Thyroid gland (tissue), 4 donors: ENCODE measurements at regions not wholly inside any gene's neighbourhood (a gene's known extent, or its start where the extent isn't known, plus 50 kb on each side); places are given as distances from the start of the nearest gene placed in this dataset.

Experiments
- DNase-seq, 2 donors: peaks; one replicate each; pipeline ENCODE4 v3.0.0-alpha.2; 2019
- H3K27ac ChIP-seq, 3 donors: fragments of 200-600 bp; sonication (generic); 1 replicate in 2 of 3; 2 replicates in 1 of 3; pipeline ENCODE4 v1.5.1; 2016 to 2019; ENCODE audit warnings: mild to moderate bottlenecking in 1 of 3, moderate library complexity in 1 of 3
- H3K27me3 ChIP-seq: fragments of 200-600 bp; sonication (generic); one replicate; pipeline ENCODE4 v1.5.1; 2019
- H3K36me3 ChIP-seq, 2 donors: fragments of 200-600 bp; sonication (generic); one replicate each; pipeline ENCODE4 v1.5.1; 2016 to 2019
- H3K4me1 ChIP-seq, 2 donors: fragments of 200-600 bp; sonication (generic); one replicate each; pipeline ENCODE4 v1.5.1; 2017 to 2019
- H3K4me3 ChIP-seq, 3 donors: fragments of 200-600 bp; sonication (generic); replicated peaks in 1 of 3; 1 replicate in 2 of 3; 2 replicates in 1 of 3; pipeline ENCODE4 v1.5.1; 2016; ENCODE audit warnings: mild to moderate bottlenecking in 1 of 3
- H3K9me3 ChIP-seq: fragments of 200-600 bp; sonication (generic); one replicate; pipeline ENCODE4 v1.5.1; 2017
- CTCF ChIP-seq, 6 experiments: fragments of 200-600 bp in 3 of 6; fragments of 450-650 bp in 3 of 6; sonication (generic) in 3 of 6; IDR thresholded peaks; one replicate each; pipeline ENCODE4 v1.5.1; 2016 to 2019; ENCODE audit warnings: antibody characterized with exemption in 6 of 6, mild to moderate bottlenecking in 2 of 6, inconsistent platforms in 1 of 6, moderate library complexity in 1 of 6
- POLR2A ChIP-seq, 2 donors: fragments of 450-650 bp; IDR thresholded peaks; one replicate each; pipeline ENCODE4 v1.6.1; 2017; ENCODE audit warnings: antibody characterized with exemption in 2 of 2, mild to moderate bottlenecking in 2 of 2, moderate library complexity in 1 of 2
- WGBS, 2 donors: methylation state at CpG; one replicate each; pipeline ENCODE4 v1.1.5; 2017; 5-methylcytosine and 5-hydroxymethylcytosine counted together
- intact Hi-C: fragments of 100-400 bp; cut with DNase I; formaldehyde crosslinking; loops from one replicate; pipeline ENCODE4 v1.15.1; 2023

GRCh38 chr12:89140141-89140540 is 212.2 kb downstream of the DUSP6 start:
- Histone ChIP-seq H3K4me1 (no peaks in the 10 kb centered on the region), H3K36me3 (no peaks in the 10 kb centered on the region), H3K9me3 (no peaks in the 10 kb centered on the region), H3K4me3 (no peak overlapping the region), H3K27ac (no peak overlapping the region), H3K27me3 (no peaks in the 10 kb centered on the region)
- TF ChIP-seq CTCF (IDR thresholded peaks at IDR 0.05): no peak
- TF ChIP-seq POLR2A (IDR thresholded peaks at IDR 0.05): no peak
- intact Hi-C loops: no loop called here
- no peak for DNase-seq
- 86 to 91% methylated on average over 1 of the region's 1 CpG for WGBS, 2 donors

GRCh38 chr12:89139390-89139789 is 212.9 kb downstream of the DUSP6 start:
- H3K36me3 ChIP-seq: no peaks in the 10 kb centered on the region
- H3K4me3 ChIP-seq: no peak overlapping the region
- no peak overlapping the region for H3K27ac ChIP-seq
- intact Hi-C loops: no loop called here
- H3K4me1 ChIP-seq: no peaks in the 10 kb centered on the region
- TF ChIP-seq CTCF (IDR thresholded peaks at IDR 0.05) (no peak), POLR2A (IDR thresholded peaks at IDR 0.05) (no peak)
- DNase-seq: no peak
- 82 to 84% methylated on average over 4 of the region's 4 CpGs for WGBS, 2 donors
- H3K9me3 ChIP-seq: no peaks in the 10 kb centered on the region
- no peaks in the 10 kb centered on the region for H3K27me3 ChIP-seq

GRCh38 chr12:89138048-89138852 is 214.1 kb downstream of the DUSP6 start:
- Histone ChIP-seq H3K27me3 (no peaks in the 10 kb centered on the region), H3K27ac (no peak overlapping the region), H3K36me3 (no peaks in the 10 kb centered on the region), H3K4me1 (no peaks in the 10 kb centered on the region), H3K4me3 (no peak overlapping the region), H3K9me3 (no peaks in the 10 kb centered on the region)
- intact Hi-C loops: no loop called here
- TF ChIP-seq POLR2A (IDR thresholded peaks at IDR 0.05) (no peak), CTCF (IDR thresholded peaks at IDR 0.05) (no peak)
- no peak for DNase-seq

DNA sequence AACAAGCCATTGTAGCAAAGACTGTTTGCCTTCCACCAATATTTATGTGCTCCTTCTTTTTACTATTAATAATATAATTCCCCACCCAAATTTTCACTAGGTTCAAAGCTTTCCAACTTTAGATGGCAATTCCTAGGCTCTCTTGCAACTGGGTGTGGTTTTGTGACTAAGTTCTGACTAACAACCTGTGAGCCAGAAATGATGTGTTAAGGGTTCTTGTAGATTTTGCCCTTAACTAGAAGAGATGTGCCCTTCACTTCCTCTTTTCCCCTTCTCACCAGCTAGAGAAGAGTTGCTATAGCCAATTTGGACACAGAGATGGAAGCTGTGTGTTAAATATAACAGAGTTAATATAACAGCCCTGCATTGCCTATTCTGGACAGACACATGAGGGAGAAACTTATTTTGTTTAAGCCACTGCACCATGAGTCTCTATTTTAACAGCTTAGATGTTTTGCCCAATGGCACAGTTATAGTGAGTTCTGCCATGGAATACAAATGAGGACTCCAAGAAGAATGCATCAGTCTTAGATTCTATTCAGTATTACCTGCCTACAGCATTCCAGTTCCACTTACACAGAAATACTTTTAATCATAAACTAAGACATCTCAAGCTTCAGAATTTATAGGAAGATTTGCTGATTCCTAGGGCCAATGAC is 216.2 kb downstream of the DUSP6 start:
- no peak for DNase-seq
- Histone ChIP-seq H3K9me3 (no peaks in the 10 kb centered on the region), H3K27me3 (no peaks in the 10 kb centered on the region), H3K4me3 (no peak overlapping the region), H3K27ac (no peak overlapping the region), H3K36me3 (no peaks in the 10 kb centered on the region), H3K4me1 (no peaks in the 10 kb centered on the region)
- intact Hi-C loops: no loop called here
- TF ChIP-seq POLR2A (IDR thresholded peaks at IDR 0.05) (no peak), CTCF (IDR thresholded peaks at IDR 0.05) (no peak)

- H3K36me3 ChIP-seq: no peaks in the 10 kb centered on the region
Observed at GRCh38 chr12:89134213-89134770, 218.0 kb downstream of the DUSP6 start.

More at GRCh38 chr12:89134213-89134770, 218.0 kb downstream of the DUSP6 start:
- H3K4me3 ChIP-seq: no peak overlapping the region
- no peaks in the 10 kb centered on the region for H3K9me3 ChIP-seq
- TF ChIP-seq CTCF (IDR thresholded peaks at IDR 0.05) (no peak), POLR2A (IDR thresholded peaks at IDR 0.05) (no peak)
- 82 to 85% methylated on average over 3 of the region's 3 CpGs for WGBS, 2 donors
- intact Hi-C loops: no loop called here
- no peaks in the 10 kb centered on the region for H3K27me3 ChIP-seq
- no peak overlapping the region for H3K27ac ChIP-seq
- DNase-seq: no peak
- H3K4me1 ChIP-seq: no peaks in the 10 kb centered on the region
